ENCODE measurements at regions not wholly inside any gene's neighbourhood (a gene's known extent, or its start where the extent isn't known, plus 50 kb on each side); places are given as distances from the start of the nearest gene placed in this dataset.

GRCh38 chr4:100246697-100247096 is 56.4 kb upstream of the DDIT4L start:
- TF ChIP-seq, protein P1, sequence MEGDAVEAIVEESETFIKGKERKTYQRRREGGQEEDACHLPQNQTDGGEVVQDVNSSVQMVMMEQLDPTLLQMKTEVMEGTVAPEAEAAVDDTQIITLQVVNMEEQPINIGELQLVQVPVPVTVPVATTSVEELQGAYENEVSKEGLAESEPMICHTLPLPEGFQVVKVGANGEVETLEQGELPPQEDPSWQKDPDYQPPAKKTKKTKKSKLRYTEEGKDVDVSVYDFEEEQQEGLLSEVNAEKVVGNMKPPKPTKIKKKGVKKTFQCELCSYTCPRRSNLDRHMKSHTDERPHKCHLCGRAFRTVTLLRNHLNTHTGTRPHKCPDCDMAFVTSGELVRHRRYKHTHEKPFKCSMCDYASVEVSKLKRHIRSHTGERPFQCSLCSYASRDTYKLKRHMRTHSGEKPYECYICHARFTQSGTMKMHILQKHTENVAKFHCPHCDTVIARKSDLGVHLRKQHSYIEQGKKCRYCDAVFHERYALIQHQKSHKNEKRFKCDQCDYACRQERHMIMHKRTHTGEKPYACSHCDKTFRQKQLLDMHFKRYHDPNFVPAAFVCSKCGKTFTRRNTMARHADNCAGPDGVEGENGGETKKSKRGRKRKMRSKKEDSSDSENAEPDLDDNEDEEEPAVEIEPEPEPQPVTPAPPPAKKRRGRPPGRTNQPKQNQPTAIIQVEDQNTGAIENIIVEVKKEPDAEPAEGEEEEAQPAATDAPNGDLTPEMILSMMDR (IDR thresholded peaks at IDR 0.05): no peak
- no peak for TF ChIP-seq EZH2 (IDR thresholded peaks at IDR 0.05; ENCODE audit: borderline replicate concordance, insufficient read depth, low read depth, low read length, poor library complexity, severe bottlenecking)
